GM12801 (cell line): ENCODE measurements at regions not wholly inside any gene's neighbourhood (a gene's known extent, or its start where the extent isn't known, plus 50 kb on each side); places are given as distances from the start of the nearest gene placed in this dataset.

Experiments used
- CTCF ChIP-seq: IDR thresholded peaks from one replicate; pipeline ENCODE4 v1.5.1; 2011; ENCODE audit warnings: control low read depth; ENCODE audit not compliant: insufficient read length; ENCODE audit errors: extremely low read depth

- no peak for TF ChIP-seq CTCF
Observed at GRCh38 chr4:38313999-38314561, 349.9 kb upstream of the KLF3 start.

- TF ChIP-seq CTCF: no peak
Observed at GRCh38 chr4:38314663-38315062, 349.3 kb upstream of the KLF3 start.

GRCh38 chr4:38315286-38315685 is 348.7 kb upstream of the KLF3 start:
- no peak for TF ChIP-seq CTCF

- no peak for TF ChIP-seq CTCF
Observed at GRCh38 chr4:38316045-38316444, 348.0 kb upstream of the KLF3 start.

- no peak for TF ChIP-seq CTCF
Observed at GRCh38 chr4:38317041-38317674, 346.8 kb upstream of the KLF3 start.

GRCh38 chr4:38318737-38319455 is 345.1 kb upstream of the KLF3 start:
- TF ChIP-seq CTCF: no peak

- peak; percentile 92 for TF ChIP-seq CTCF
Observed at GRCh38 chr4:38319456-38320342, 344.3 kb upstream of the KLF3 start.
